Loucy (cell line): ENCODE measurements at regions not wholly inside any gene's neighbourhood (a gene's known extent, or its start where the extent isn't known, plus 50 kb on each side); places are given as distances from the start of the nearest gene placed in this dataset.

Experiments
- CTCF ChIP-seq: fragments of 200-600 bp; sonication (generic); conservative IDR thresholded peaks from 2 replicates; pipeline ENCODE4 v1.5.1; 2014; ENCODE audit warnings: mild to moderate bottlenecking, antibody characterized with exemption, low read length
- EZH2phosphoT487 ChIP-seq: fragments of 200-600 bp; IDR thresholded peaks from 2 replicates; pipeline ENCODE4 v1.6.1; 2018; ENCODE audit warnings: antibody characterized with exemption, mild to moderate bottlenecking, moderate library complexity, borderline replicate concordance

GRCh38 chrX:136933611-136934145 is 53.2 kb upstream of the RBMX start:
- TF ChIP-seq CTCF (no peak), EZH2phosphoT487 (no peak)
